NCI-H1105 treated with DMSO at 0.1 percent for 48 hours (cell line): ENCODE measurements at regions not wholly inside any gene's neighbourhood (a gene's known extent, or its start where the extent isn't known, plus 50 kb on each side); places are given as distances from the start of the nearest gene placed in this dataset.
"Not testable (repeated sequence)": the region's sequence is repeated elsewhere in the genome, so short reads cannot be mapped to it uniquely, and the experiment has no call there.

Experiments used
- DNase-seq: peaks from one replicate; lab custom pipeline; 2025; lab: John Stamatoyannopoulos, UW

GRCh38 chr11:114938799-114939198 lies 260.5 kb downstream of the NXPE2 start:
- DNase-seq, result no peak

- DNase-seq, result no peak
These were observed 263.9 kb downstream of the NXPE2 start for GRCh38 chr11:114942207-114942606.

DNA sequence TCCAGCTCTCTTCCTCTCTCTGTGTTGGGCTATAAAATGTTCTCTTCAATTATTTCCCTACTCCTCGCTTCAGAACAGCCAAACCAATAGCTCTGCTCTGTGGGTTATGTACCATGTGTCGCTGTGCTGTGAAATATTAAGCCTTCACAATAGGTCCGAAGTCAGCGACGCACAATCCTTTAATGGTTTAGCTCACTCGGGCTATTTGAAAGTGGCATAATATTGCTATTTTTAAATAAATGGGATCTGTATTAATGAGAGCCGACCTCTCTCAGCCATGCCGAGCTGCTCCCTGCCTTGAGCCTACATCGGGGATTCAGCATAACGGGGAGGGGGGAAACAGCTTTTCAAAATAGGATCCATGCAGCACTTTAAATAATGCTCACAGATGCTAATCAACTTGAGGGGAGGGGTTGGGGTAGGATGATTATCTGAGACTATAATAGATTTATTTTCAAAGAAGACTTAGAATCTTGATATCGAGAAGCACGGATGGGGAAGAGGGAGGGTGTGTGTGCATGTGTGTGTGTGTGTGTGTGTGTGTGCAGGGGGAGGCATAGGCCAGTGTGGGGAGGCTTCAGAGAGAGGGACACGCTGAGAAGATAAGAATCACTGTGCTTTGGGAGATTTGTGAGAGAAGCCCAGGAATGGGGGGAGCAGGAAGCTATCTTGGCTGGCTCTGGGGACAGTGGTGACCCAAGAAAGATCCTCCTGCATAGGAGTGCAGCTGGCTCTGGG lies 271.5 kb downstream of the NXPE2 start:
- DNase-seq, result no peak

GRCh38 chr11:114953039-114953438 lies 274.7 kb downstream of the NXPE2 start:
- no peak for DNase-seq

- no peak for DNase-seq
These were observed 277.6 kb downstream of the NXPE2 start for GRCh38 chr11:114955923-114956322.

GRCh38 chr11:114956566-114956965 lies 278.2 kb downstream of the NXPE2 start:
- DNase-seq, result no peak

DNA sequence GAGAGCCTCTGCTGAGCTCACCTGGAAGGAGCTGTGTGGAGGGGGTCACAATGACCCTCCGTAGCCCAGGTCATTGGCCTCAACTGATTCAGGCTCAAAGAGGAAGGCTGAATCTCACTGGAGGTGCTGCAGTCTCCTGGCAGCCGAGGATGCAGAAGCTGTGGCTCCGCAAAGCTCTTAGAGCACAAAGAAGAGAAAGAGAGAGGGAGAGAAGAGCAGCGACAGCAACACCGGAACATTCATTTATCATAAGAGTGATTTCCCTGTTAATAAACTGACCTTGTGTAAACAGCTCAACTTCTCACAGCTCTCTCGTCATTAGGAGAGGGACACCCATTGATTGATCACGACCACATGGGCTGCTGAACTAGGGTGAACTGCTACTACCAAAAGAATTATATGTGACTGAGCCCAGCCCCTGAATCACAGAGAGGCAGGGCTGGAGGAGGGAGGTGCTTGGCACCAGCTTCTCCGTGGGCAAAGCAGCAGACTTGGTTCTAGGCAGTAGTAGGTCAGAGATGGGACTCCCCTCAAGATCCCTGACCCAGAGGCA lies 281.7 kb downstream of the NXPE2 start:
- DNase-seq, result no peak

DNA sequence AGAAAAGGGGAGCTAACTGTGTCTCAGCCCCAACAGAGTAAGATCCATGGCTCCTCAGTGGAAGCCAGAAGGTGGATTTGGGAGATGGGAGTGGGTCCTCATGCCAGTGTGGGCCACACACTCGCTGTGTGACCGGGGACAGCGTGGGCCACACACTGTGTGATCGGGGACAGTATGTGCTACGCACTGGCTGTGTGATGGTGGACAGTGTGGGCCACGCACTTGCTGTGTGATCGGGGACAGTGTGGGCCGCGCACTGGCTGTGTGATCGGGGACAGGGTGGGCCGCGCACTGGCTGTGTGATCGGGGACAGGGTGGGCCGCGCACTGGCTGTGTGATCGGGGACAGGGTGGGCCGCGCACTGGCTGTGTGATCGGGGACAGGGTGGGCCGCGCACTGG lies 282.5 kb downstream of the NXPE2 start:
- DNase-seq, result not testable (repeated sequence)

DNA sequence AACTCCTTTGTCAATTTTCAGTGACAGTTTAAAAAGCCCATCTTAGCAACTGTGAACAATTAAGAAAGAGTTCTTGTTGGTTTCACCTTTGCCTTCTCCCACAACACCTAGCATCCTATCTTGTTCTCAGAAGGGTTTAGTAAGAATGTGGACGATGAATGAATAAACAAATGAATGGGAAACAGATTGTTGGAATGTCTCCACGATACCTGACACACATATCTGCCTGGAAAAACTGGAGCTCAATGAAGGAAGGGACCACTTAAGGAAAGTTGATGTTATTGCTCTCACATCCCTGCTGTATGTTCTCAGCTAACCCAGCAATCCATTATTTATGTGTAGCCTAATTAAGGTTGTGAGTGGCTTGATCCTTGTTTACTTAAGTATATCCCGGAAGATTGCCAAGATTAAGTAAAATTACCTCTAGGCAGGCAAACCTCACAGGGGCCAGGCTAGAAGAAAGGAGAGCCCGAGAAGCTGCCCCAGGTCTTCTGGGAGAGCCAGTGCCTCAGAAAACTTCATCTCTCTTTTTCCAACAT lies 286.4 kb downstream of the NXPE2 start:
- DNase-seq, result peak; percentile 82

GRCh38 chr11:114970927-114971645 lies 292.8 kb downstream of the NXPE2 start:
- DNase-seq, result no peak

DNA sequence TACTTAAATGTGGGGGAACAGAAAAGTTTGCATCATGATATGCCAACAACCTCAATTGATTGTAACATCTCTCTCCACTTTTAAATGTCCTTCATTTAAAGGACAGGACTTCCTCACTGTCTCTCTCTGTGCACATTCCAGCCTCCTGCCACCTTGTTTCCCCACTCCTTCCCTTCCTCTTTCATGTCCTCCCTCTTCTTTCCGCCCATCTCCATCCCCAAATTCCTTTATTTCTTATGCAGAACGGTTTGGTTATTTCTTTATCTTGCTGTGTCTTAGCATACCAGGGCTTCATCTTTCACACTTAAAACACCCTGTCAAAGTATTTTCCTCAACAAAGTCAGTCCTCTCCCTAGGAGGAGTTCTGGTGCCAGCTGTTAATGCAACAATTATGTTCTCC lies 293.8 kb downstream of the NXPE2 start:
- no peak for DNase-seq

DNA sequence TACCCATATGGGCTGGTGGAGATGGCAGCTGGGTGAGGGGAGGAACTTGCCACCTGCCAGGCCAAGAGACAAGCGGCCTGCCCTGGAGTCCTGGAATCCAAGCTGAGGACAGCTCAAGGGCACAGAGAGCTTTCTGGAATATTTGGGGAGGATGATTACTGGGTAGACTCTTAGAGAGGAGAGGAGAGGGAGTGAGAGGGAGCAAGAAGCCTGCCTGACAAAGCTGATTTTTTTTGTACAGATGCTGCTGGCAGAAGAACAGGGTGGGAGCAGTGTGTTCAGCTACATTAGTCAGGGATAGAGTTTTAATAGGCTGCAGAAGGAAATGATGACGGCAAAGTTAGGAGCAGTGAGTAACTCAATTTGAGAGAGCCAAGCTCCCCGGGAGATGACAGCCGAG lies 299.3 kb downstream of the NXPE2 start:
- DNase-seq, result no peak

GRCh38 chr11:114982141-114982540 lies 303.8 kb downstream of the NXPE2 start:
- no peak for DNase-seq

DNA sequence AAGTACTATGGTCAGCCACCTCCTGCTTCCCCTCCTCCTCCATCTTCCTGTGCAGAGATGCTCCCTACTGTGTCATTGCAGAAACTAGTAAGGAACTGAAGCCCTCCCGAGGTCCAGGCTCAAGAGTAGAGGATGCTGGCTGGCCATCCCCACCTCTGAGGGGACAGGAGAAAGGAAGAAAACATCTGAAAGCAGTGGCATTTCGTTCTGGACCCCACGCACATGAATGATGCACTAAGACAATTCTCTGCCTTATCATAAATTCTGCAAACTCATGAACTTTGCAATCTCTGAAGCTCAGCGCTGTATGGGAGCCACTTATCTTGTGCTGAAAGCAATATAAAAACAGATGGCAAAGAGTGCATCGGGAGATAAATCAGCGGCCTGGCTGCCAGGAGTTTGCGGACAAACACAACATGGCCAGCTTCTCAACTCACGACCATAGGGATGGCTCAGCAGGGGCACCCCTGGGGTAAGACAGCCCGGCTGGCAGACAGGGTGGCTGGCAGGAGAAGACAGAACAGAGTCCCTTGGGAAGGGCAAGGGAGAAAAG lies 306.4 kb downstream of the NXPE2 start:
- DNase-seq, result no peak

GRCh38 chr11:114986365-114986764 lies 308.0 kb downstream of the NXPE2 start:
- no peak for DNase-seq

GRCh38 chr11:114987186-114987760 lies 308.9 kb downstream of the NXPE2 start:
- DNase-seq, result no peak

DNA sequence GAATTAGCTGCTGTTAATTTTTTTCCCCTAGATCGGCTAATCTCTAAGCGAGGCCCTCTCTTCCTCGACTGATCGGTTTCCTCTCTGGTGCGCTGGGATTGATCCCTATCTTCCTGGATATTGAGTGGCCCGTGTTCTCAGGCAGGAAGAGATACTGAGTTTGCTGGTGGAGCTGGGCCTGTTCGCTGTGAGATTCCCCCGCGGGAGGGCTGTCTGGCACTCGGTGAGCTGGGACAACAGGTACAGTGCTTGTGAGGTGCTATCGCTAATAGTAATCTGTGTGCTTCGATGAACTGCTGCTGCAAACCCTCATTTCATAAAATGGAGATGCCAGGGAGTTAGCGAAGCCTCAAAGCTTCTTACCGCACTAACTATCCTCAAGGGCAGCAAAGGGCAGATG lies 310.3 kb downstream of the NXPE2 start:
- no peak for DNase-seq

GRCh38 chr11:114989536-114989935 lies 311.2 kb downstream of the NXPE2 start:
- DNase-seq, result no peak

DNA sequence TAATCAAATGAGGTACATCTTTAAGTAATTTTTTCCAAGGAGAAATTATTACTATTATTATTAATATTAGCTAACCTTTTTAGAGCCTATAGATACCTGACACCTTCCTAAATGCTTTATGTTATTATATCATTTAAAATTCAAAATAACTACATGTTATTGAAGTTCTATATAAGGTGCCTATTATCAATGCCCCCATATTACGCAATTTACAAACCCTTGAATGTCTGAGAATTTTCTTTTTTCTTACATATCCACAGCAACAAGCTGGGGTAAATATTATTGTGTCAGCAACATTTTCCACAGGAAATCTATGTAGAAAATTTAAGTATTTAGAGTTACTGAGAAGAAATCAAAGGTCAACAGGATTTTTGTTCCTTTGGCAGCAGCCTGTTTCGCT lies 327.3 kb downstream of the NXPE2 start:
- DNase-seq, result no peak

- no peak for DNase-seq
These were observed 329.5 kb downstream of the NXPE2 start for GRCh38 chr11:115007851-115008250.

GRCh38 chr11:115008799-115009198 lies 330.5 kb downstream of the NXPE2 start:
- DNase-seq, result no peak

GRCh38 chr11:115017529-115017928 lies 339.2 kb downstream of the NXPE2 start:
- no peak for DNase-seq
